Fibroblast of the aortic adventitia (primary cell): ENCODE measurements at regions not wholly inside any gene's neighbourhood (a gene's known extent, or its start where the extent isn't known, plus 50 kb on each side); places are given as distances from the start of the nearest gene placed in this dataset.

Experiments
- DNase-seq: peaks from one replicate; pipeline ENCODE4 v3.0.0-alpha.2; 2010; ENCODE audit warnings: low read depth
- H3K4me3 ChIP-seq: 2 replicates; pipeline ENCODE4 v1.5.1; 2011; ENCODE audit warnings: low read depth, mild to moderate bottlenecking, control low read depth, low read length, moderate library complexity
- CTCF ChIP-seq: IDR thresholded peaks from 2 replicates; pipeline ENCODE4 v1.5.1; 2011; ENCODE audit warnings: mild to moderate bottlenecking, low read length, control low read depth, inconsistent platforms; ENCODE audit not compliant: insufficient read depth

- no peak for TF ChIP-seq CTCF
- H3K4me3 ChIP-seq: no peak overlapping the region
- no peak for DNase-seq
Measured at GRCh38 chr14:71597955-71598660, 334.1 kb upstream of the RGS6 start.

DNA sequence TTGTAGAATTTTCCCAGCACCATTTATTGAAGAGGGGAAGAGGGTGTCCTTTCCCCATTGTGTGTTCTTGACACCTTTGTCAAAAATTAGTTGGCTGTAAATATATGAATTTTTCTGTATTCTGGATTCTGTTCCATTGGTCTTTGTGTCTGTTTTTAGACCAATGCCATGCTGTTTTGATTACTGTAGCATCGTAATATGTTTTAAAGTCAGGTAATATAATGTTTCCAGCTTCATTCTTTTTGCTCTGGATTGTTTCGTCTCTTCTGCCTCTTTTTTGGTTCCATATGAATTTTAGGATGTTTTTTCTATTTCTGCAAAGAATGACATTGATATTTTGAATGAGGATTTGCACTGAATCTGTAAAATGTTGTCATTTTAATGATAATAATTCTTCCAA lies 331.9 kb upstream of the RGS6 start:
- no peak for DNase-seq
- TF ChIP-seq CTCF: no peak
- H3K4me3 ChIP-seq: no peak overlapping the region

DNA sequence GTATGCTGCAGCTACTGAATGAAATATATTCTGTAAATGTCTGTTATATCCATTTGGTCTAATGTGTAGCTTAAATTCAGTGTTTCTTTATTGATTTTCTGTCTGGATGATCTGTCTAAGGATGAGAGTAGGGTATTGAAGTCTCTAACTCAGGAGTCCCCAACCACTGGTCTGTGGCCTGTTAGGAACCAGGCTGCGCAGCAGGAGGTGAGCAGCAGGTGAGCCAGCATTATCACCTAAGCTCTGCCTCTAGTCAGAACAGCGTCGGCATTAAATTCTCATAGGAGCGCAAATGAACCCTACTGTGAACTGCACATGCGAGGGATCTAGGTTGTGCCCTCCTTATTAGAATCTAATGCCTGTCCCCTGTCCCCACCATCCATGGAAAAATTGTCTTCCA lies 329.7 kb upstream of the RGS6 start:
- no peak overlapping the region for H3K4me3 ChIP-seq
- TF ChIP-seq CTCF: no peak
- no peak for DNase-seq

- TF ChIP-seq CTCF: no peak
- DNase-seq: no peak
- H3K4me3 ChIP-seq: no peak overlapping the region
Measured at GRCh38 chr14:71604231-71604630, 328.0 kb upstream of the RGS6 start.

DNA sequence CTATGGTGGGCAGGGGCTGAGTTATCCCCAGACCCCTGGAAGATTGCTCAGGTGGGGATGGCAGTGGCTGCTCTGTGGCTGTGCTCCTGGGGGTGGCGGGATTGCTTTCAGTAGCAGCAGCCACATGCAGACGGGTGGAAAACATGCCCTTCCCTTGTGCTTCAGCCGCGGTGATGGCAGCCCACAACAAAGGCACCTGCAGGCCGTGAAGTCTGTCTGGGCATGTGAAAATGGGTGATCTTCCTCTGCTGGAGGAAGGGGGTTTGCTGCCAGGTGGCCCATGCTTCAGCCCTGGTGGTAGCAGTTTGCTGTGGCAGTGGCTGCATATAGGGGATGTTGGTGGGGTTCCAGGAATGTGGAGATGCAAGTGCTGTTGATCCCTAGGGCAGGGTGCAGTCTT lies 326.2 kb upstream of the RGS6 start:
- no peak for TF ChIP-seq CTCF
- no peak for DNase-seq
- H3K4me3 ChIP-seq: no peak overlapping the region

DNA sequence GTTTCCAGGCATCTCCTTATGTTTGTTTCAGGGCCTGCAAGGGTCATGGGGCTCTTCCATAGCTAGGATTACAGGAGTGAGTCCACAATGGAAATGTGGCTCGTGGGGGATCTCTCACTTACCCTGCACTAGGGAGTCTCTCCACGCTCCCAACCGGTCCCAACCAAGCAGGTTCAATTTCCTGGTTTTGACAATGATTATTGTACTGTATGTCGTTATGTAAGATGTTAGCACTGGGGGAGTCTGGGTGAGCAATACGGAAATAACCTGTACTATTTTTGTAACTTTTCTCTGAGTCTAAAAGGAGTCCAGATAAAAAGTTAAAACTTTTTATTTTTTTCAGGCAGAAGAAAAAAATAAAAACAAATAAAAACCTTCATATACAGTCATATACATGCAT lies 325.7 kb upstream of the RGS6 start:
- no peak for TF ChIP-seq CTCF
- H3K4me3 ChIP-seq: no peak overlapping the region
- no peak for DNase-seq

DNA sequence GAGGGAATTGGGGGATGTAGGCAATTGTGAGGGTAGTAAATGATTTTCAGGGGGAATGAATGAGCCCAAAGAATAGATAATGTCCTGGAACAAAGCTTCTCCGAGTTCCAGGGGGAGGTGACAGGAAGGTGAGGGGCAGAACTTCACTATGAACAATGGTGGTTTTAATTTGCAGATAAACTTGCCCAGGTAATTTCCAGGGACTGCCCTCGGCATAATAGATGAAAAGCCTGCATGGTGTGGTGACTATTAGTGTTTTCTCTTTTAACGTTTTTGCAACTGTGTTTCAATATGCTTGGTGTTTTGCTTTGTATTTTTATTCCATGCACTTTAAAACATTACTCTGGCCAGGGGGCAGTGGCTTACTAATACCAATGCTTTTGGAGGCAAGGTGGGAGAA lies 325.2 kb upstream of the RGS6 start:
- H3K4me3 ChIP-seq: no peak overlapping the region
- DNase-seq: no peak
- TF ChIP-seq CTCF: no peak
